ENCODE measurements at regions not wholly inside any gene's neighbourhood (a gene's known extent, or its start where the extent isn't known, plus 50 kb on each side); places are given as distances from the start of the nearest gene placed in this dataset.
A peak's percentile ranks its signal among the peaks of the same experiment; 100 is the strongest.

- no peak for DNase-seq
Measured at GRCh38 chr10:121292321-121292720, 305.9 kb downstream of the FGFR2 start.

GRCh38 chr10:121293110-121293509 is 305.1 kb downstream of the FGFR2 start:
- no peak for DNase-seq

GRCh38 chr10:121294630-121295029 is 303.6 kb downstream of the FGFR2 start:
- no peak for DNase-seq

- DNase-seq: no peak
Measured at GRCh38 chr10:121296378-121296777, 301.9 kb downstream of the FGFR2 start.

GRCh38 chr10:121296881-121297585 is 301.2 kb downstream of the FGFR2 start:
- no peak for DNase-seq

GRCh38 chr10:121300723-121301122 is 297.5 kb downstream of the FGFR2 start:
- DNase-seq: no peak

- DNase-seq: no peak
Measured at GRCh38 chr10:121302541-121303180, 295.6 kb downstream of the FGFR2 start.

- no peak for DNase-seq
Measured at GRCh38 chr10:121303287-121303890, 294.9 kb downstream of the FGFR2 start.

GRCh38 chr10:121305066-121305465 is 293.2 kb downstream of the FGFR2 start:
- no peak for DNase-seq

GRCh38 chr10:121306159-121306673 is 292.0 kb downstream of the FGFR2 start:
- DNase-seq: no peak

GRCh38 chr10:121307411-121307980 is 290.7 kb downstream of the FGFR2 start:
- no peak for DNase-seq

- DNase-seq: no peak
Measured at GRCh38 chr10:121308020-121308419, 290.2 kb downstream of the FGFR2 start.

- no peak for DNase-seq
Measured at GRCh38 chr10:121309164-121309563, 289.1 kb downstream of the FGFR2 start.

- DNase-seq: no peak
Measured at GRCh38 chr10:121310151-121310711, 288.0 kb downstream of the FGFR2 start.

GRCh38 chr10:121311812-121312443 is 286.3 kb downstream of the FGFR2 start:
- DNase-seq: no peak

GRCh38 chr10:121312587-121312986 is 285.7 kb downstream of the FGFR2 start:
- peak in 2 of 56 donors; percentile 3 to 16 for DNase-seq

GRCh38 chr10:121313119-121313875 is 284.9 kb downstream of the FGFR2 start:
- no peak for DNase-seq

- DNase-seq: no peak
Measured at GRCh38 chr10:121316432-121316831, 281.8 kb downstream of the FGFR2 start.

GRCh38 chr10:121317374-121317773 is 280.9 kb downstream of the FGFR2 start:
- no peak for DNase-seq

- DNase-seq: no peak
Measured at GRCh38 chr10:121322046-121322445, 276.2 kb downstream of the FGFR2 start.

GRCh38 chr10:121322776-121323175 is 275.5 kb downstream of the FGFR2 start:
- DNase-seq: no peak

Measured in nucleus accumbens (tissue), 56 donors.